ENCODE measurements at regions not wholly inside any gene's neighbourhood (a gene's known extent, or its start where the extent isn't known, plus 50 kb on each side); places are given as distances from the start of the nearest gene placed in this dataset.

GRCh38 chr4:44019721-44020120 is 428.9 kb downstream of the KCTD8 start:
- no peak for DNase-seq (ENCODE audit: low spot score in 2 of 2)
- 70 to 76% methylated on average over 1 of the region's 1 CpG for WGBS, 2 donors
- TF ChIP-seq POLR2A (IDR thresholded peaks at IDR 0.05) (no peak), CTCF (IDR thresholded peaks at IDR 0.05) (no peak)
- intact Hi-C loops (cut with DNase I; ENCODE audit: low total_unique reads) = no loop called here
- no peak overlapping the region for H3K4me3 ChIP-seq (ENCODE audit: low read depth, poor library complexity, severe bottlenecking)

GRCh38 chr4:44025376-44026020 is 423.1 kb downstream of the KCTD8 start:
- WGBS, 2 donors = 56 to 58% methylated on average over 3 of the region's 3 CpGs
- no peak for TF ChIP-seq POLR2A (IDR thresholded peaks at IDR 0.05)
- TF ChIP-seq CTCF (IDR thresholded peaks at IDR 0.05) = no peak
- DNase-seq (ENCODE audit: low spot score in 2 of 2) = no peak
- intact Hi-C loops (cut with DNase I; ENCODE audit: low total_unique reads) = no loop called here
- H3K4me3 ChIP-seq (ENCODE audit: low read depth, poor library complexity, severe bottlenecking) = no peak overlapping the region

DNA sequence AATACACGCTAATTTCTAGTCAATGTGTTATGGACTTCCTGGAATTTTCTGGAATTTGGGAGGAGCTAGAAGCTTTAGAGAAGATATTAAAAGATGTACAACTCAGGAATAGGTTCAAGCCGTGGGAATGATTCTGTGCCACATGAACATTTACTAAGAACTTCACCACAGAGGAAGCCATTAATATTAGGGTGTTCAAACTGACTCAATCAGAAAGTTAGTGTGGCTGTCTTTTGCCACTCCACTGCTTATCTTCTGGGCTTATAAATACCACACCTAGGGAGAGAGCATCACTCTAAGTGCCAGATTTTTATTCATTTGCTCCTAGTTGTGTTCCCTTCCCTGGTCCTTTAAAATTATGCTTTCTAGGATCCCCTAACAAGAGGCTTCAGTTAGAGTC is 409.8 kb downstream of the KCTD8 start:
- no peak for TF ChIP-seq CTCF (IDR thresholded peaks at IDR 0.05)
- no peak for TF ChIP-seq POLR2A (IDR thresholded peaks at IDR 0.05)
- intact Hi-C loops (cut with DNase I; ENCODE audit: low total_unique reads) = no loop called here
- WGBS, 2 donors = 72 to 78% methylated on average over 2 of the region's 2 CpGs
- no peak overlapping the region for H3K4me3 ChIP-seq (ENCODE audit: low read depth, poor library complexity, severe bottlenecking)
- DNase-seq (ENCODE audit: low spot score in 2 of 2) = no peak

DNA sequence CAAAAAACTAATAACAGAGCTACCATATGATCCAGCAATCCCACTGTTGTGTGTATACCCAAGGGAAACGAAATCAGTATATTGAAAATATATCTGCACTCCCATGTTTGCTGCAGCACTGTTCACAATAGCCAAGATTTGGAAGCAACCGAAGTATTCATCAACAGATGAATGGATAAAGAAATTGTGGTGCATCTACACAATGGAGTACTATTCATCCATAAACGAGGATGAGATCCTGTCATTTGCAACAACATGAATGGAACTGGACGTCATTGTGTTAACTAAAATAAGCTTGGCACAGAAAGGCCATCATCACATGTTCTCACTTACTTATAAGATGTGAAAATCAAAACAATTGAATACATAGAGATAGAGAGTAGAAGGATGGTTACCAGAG is 402.1 kb downstream of the KCTD8 start:
- no peak overlapping the region for H3K4me3 ChIP-seq (ENCODE audit: low read depth, poor library complexity, severe bottlenecking)
- intact Hi-C loops (cut with DNase I; ENCODE audit: low total_unique reads) = no loop called here
- DNase-seq (ENCODE audit: low spot score in 2 of 2) = no peak
- 66 to 82% methylated on average over 4 of the region's 4 CpGs for WGBS, 2 donors
- TF ChIP-seq CTCF (IDR thresholded peaks at IDR 0.05) = no peak
- no peak for TF ChIP-seq POLR2A (IDR thresholded peaks at IDR 0.05)

- no peak overlapping the region for H3K4me3 ChIP-seq (ENCODE audit: low read depth, poor library complexity, severe bottlenecking)
- DNase-seq (ENCODE audit: low spot score in 2 of 2) = no peak
- 28 to 40% methylated on average over 6 of the region's 6 CpGs for WGBS, 2 donors
- intact Hi-C loops (cut with DNase I; ENCODE audit: low total_unique reads) = no loop called here
- no peak for TF ChIP-seq CTCF (IDR thresholded peaks at IDR 0.05)
- TF ChIP-seq POLR2A (IDR thresholded peaks at IDR 0.05) = no peak
These were observed 391.9 kb downstream of the KCTD8 start for GRCh38 chr4:44056721-44057151.

GRCh38 chr4:44070843-44071242 is 377.8 kb downstream of the KCTD8 start:
- no peak for DNase-seq (ENCODE audit: low spot score in 2 of 2)
- WGBS, 2 donors = 81 to 84% methylated on average over 6 of the region's 6 CpGs
- intact Hi-C loops (cut with DNase I; ENCODE audit: low total_unique reads) = no loop called here
- H3K4me3 ChIP-seq (ENCODE audit: low read depth, poor library complexity, severe bottlenecking) = no peak overlapping the region
- TF ChIP-seq POLR2A (IDR thresholded peaks at IDR 0.05) = no peak
- no peak for TF ChIP-seq CTCF (IDR thresholded peaks at IDR 0.05)
